ENCODE measurements at regions not wholly inside any gene's neighbourhood (a gene's known extent, or its start where the extent isn't known, plus 50 kb on each side); places are given as distances from the start of the nearest gene placed in this dataset.

DNA sequence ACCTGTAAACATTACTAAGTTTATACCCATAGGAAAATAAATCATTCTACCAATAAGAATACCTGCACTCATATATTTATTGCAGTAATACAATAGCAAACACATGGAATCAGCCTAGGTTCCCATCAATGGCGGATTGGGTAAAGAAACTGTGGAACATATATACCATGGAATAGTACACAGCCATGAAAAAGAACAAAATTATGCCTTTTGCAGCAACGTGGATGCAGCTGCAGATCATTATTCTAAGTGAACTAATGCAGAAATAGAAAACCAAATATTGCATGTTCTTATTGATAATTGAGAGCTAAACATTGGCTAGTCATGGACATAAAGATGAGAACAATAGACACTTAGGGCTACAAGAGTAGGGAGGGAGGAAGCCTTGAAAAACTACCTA is 667.4 kb upstream of the WWC1 start:
- no peak for DNase-seq

DNA sequence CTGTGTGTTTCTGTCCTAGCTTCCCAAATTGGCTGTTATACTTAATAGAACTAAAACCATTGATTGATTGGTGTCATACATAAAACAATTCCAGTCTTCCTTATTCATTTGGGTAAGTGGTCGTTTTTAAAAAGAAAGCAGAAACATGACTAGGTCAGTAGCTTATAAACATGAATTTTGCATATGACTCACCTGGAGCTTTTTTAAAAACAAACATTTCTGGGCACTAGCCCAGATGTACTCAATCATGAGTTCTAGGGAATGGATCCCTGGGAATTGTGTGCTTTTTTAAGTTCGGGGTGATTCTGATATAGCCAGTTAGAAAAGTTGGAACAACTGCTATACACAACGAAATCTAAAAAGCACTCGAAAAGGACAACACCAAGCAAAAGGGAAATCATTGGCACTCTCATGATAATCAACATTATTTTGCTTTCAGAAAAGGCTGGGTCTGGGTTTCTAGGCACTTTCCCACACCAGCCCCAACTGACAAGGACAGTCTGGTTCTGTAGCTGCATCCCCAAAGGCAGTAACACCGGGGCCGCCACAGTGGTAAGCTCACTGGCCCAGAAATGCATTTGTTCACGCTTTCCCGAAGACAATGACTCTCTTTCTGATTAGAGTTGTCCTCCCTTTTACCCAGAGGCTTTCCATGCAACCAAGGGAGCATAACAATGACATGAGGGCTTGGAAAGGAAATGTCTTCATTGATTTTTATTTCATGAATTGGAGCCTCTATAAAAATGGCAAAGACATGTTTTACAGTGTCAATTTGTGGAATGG is 664.9 kb upstream of the WWC1 start:
- no peak for DNase-seq

DNA sequence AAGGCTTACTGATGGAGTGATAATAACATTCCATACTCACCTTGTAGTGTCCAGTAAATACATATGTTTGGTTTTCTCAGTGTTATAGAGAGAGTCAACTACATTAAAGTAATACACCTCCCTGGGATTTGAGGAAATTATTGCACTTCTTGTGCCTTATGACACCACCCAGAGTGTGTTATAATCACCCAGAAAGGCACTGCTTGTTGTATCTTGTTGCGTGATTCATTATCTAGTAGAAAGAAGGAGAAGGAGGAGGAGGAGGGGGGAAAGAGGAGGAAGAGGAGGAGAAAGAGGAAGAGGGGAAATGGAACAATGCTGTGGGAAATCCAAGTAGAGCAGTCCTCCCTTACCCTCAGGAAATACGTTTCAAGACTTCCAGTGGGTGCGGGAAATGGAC is 661.8 kb upstream of the WWC1 start:
- no peak for DNase-seq

DNA sequence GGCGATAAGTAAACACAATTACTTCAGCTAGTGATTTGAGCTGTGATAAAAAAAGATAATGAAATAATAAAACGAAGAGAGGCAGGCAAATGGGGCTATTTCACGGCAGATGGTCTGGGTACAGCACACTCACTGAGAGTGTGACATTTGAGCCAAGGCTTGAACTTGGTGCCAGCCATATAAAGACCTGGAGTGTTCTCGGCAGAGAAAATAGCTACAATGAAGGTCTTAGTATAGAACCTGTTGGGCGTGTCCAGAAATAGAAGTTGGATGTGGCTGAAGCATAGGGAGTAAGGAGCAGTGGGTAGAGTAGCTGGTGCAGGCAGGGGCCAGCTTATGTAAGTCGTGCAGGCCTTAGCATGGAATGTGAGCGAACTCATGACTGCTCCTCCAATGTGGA is 660.3 kb upstream of the WWC1 start:
- DNase-seq, result no peak

DNA sequence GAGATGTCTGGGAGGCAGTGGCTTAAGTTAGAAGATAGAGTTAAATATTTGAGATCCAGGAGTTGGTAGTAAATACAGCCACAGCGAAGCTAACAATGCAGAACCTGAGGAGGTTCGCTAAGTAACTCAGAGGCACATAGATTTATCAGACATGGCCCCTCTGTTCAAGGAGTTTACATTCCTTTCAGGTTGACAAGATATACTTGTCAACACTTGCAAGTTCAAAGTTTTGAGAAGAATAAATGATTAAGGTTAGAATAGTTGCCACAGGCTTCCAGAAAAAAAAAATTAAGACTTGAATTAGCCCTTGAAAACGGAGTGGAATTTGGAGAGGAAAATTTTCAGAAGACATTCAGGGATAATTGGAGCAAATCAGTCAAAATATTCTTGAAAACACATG is 658.3 kb upstream of the WWC1 start:
- no peak for DNase-seq

DNA sequence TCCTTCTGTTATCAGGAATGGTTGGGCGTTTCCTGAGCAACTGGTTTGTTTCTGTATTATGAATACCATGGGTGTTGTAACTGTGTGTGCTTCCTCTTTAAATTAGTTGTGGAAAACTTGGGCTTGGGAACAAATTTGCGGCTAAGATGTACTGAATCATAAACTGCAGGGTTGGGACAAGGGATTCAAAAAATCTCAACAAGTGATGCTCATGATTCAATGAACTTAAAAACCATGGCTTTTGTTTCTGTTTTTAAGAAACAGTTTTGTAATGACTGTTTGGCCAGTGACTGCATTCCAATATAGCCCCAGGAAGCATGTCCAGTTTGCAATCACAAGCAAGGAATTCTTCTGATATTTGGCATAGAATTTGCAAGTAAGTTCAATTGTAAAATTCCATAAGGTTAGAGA is 657.5 kb upstream of the WWC1 start:
- DNase-seq, result no peak

DNA sequence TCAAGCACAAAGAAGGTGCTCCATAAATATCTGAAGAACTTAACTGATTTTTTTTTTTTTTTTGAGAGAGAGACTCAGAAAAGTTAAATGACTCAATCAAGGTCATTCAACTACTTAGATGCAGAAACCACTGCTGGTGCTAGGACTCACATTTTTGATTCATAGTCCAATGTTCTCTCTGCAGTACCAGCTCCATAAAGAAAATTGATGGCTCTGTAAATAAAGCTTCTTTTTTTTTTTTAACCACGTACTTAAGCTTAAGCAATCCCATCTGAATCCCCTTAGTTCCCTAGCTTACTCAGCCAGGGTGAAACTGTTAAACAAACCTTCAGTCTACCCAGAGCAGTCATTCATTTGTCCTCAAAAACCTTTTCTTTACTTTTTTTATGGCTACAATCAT is 657.0 kb upstream of the WWC1 start:
- DNase-seq, result no peak

DNA sequence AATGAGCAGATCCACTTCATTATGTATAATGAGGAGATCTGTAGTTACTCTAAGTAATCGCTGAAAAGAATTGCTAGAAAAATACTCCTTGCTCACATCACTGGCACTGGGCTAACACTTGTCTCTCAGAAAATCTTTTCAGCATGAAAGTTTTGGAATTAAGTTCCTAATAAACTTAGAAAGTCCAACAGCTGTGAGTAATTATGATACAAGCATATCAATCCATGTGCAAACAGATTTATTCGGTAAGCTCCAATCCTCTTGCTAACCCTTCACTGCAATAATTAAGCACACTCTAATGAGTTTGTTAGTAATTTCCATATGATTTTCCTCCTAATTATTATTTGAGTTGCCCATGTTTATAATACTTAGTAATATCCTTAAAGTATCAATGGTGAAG is 652.6 kb upstream of the WWC1 start:
- DNase-seq, result no peak

DNA sequence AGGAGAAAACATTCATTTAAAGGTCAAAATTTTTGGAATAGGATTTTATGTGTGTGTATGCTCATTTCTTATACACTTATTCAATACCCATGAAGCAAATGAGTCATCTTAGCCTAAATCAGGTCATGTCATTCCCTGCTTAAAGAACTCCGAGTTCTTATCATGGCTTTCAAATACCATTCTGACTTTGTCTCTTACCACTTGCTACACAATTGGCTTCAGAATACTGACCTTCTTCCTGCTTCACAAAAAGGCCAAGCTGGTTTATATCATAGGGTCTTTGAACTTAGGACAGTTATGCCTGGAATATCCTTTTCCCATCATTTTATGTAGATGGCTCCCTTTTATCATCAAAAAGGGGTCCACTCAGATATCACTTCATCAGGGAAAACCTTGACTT is 652.2 kb upstream of the WWC1 start:
- DNase-seq, result no peak

DNA sequence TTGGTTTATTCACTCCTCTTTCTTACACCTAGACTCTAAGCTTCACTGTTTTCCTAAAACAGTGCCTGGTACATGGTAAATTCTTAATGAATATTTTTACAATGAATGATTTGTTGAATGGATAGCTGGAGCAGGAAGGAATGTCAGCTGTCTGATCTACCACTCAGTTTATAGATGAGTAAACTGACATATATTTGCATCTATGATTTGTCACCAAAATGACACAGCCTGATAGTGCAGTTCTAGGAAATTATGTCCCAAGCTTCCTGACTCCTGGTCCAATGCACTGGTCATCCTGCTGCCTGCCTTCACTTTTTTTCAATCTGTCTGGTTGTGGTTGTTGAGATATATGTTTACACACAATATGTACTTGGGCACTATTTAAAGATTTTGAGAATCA is 651.7 kb upstream of the WWC1 start:
- no peak for DNase-seq

DNA sequence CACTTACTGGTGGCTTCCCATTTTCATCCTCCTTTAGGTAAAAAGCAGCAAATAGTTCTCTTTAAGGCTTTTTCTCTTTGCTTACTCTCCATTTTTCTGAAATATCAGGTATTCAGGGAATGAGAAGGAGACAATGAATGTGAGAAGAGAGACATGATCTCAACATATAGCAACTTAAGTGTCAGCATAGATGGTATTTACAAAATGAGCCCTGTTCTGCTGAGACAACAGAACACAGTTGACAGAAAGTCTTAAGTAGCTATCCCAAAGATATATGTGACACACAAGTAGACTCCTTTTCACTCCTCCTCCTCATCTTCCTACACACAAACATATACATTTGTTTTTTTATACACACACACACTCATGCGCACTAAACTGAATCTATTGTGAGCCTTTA is 649.3 kb upstream of the WWC1 start:
- DNase-seq, result no peak

DNA sequence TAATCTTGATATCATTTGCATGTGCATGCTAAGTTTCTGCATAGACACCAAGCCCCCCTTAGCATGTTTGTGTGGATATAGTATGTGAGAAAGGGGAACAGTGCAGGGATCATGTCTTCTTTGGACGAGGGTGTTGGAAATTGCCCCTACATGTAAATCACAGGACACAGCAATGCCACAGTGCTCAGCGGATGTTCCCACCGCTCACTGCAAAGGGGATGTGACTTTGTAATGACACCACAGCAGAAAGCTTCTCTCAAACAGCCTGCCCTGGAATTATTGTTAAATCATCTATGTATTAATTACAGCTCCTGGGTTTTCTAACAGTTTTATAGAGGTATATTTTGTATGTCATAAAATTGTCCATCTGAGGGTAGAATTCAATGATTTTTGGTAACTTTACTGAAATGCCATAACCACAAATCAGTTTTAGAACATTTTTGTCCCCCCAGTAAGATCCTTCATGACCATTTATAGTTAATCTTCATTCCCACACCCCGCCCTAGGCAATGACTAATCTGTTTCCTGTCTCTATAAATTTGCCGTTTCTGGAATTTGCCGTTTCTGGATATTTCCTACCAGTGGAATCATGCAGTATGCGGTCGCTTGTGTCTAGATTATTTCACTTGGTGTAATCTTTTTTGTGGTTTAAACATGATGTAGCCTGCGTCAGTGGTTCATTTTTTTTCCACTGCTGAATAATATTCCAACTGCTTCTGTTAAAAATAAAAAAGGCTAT is 648.5 kb upstream of the WWC1 start:
- no peak for DNase-seq

DNA sequence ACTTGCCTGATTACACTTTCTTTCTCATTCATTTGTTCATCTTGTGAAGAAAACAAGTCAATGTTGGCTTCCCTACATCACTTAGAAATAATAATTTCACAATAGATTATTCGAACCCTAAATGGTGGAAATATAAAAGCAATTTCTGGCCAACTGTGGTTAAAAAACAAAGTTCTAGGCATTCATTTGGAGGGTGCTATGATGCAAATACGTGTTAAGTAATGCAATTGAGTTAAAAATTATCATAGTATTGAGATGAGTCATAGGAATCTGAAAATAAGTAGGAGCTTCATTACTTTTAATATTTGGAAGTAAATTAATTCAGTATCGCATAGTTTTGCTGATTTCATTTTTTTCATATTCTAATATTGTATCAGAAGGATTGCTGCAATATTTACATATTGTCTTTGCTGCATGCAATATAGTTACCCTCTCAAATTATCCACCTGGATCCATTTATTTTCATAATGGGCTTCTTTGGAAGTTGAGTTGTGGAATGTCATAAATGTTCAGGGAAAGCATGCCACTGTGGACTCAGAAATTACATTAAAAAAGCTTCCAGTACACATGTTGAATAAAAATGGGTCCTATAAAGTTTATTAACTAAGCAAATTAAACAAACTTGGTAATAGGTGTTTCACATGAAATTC is 647.7 kb upstream of the WWC1 start:
- no peak for DNase-seq

DNA sequence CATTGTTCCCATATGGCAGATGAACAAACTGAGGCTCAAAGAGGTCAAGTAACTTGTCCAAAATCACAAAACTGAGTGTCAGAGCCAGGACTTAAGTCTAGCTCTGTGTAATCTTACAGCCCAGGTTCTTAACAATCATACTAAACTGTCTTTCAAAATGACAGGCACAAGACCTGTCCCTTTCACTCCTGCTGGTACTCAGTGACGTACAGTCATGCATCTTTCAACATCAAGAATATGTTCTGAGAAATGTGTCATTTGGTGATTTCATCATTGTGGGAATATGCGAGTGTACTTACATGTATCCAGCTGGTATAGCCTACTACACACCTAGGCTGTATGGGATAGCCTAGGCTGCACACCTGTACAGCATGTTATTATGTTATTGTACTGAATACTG is 646.8 kb upstream of the WWC1 start:
- DNase-seq, result no peak

DNA sequence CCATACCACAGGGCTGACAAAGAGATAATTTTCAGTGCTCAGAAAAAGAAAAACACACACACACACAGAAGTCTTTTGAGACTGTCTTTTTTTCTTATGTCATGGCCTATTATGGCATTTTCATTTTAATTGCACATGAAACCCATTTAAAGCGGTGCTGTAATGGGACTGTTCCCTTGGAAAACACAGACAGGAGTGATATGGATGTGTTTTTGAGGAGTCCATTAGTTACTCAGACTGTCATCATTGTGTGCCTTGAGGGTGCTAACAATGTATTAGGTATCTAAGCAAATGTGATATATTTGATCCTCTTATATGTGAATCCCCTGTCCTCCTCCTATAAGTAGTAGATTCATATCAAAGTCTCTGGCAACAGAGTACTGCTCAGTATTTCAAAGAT is 642.0 kb upstream of the WWC1 start:
- no peak for DNase-seq

DNA sequence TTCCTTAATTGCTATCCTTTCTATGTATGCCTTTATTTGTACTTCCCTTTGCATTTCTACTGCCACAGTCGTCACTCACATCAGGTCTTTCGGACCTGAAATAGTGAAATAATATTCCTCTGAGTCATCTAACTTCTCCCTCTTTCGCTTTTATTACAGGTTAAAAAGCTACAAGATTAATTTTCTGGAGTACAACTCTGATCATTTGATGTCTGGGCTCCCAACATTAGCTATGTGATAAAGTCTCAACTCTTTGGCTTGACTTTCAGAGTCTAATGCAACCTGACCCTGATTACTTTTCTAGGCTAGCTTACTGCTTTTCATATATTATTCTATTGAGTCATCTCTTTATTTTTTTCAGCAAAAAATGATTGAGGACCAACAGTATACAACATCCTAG is 638.8 kb upstream of the WWC1 start:
- DNase-seq, result no peak

DNA sequence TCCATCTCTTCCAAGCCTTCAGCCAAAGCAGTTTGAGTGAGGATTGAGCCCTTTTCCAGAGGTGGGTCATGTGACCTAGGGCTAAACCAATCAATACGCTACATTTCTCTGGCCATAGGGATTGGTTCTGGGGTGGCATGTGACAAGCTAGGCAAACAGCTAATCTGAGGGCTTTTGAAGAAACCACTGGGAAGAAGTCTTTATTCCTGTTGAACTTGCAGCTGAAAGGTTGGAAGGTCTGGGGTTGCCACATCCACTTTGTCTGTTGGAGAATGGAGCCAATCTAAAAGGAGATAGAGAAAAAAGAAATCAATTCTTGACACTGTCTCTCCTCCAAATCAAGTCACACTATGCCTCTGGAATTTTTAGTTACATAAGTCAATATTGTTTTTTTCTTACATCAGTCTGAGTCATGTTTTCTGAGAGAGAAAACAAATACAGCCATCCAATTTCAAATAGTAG is 637.8 kb upstream of the WWC1 start:
- DNase-seq, result no peak

DNA sequence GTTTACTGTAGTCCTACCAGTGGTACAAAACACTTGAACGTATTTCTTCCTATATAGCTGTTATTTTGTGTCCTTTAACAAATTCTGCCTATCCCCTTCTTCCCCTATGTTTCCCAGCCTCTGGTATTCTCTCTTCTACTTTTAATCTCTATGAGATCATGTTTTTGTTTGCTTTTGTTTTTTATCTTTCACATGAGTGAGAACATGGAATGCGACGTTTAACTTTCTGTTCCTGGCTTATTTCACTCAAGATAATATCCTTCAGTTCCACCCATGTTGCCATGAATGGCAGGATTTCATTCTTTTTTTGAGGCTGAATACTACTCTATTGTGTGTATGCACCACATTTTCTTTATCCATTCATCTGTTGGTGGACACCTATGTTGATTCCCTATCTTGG is 634.4 kb upstream of the WWC1 start:
- DNase-seq, result no peak

DNA sequence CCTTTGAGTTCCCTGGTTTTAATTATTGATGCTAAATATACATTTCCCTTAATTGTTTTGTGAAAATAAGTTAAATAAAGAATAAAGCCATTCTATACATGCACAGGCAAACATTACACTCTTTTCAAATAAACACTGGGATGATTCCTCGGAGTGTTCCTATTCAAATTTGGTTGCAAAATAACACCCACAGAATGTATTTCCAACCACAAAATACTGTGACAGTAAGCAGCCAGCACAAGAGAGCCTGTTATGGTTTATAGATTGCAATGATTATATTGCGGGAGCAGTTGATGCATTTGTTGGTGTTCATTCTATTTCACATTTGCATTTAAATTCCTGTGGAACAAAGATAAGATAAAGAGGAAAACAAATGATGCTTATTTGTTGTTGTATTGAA is 632.6 kb upstream of the WWC1 start:
- no peak for DNase-seq

DNA sequence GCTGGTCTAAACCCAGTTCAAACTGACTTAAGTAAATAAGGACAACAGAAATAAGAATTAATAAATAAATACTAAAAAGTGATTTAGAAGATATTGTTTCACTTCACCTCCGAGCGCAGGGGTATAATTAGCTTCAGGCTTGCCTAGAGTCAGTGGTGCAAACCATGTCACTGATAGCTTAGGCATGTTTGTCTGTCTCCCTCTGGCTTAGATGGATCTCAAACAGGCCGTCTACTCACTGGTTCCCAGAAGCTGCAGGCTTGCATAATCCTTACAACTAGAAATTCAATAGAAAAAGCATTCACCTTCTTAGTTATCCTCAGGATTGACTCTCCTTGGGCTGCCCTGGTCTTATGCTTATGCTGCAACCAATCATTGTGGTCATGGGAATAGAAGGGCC is 629.8 kb upstream of the WWC1 start:
- DNase-seq, result no peak

DNA sequence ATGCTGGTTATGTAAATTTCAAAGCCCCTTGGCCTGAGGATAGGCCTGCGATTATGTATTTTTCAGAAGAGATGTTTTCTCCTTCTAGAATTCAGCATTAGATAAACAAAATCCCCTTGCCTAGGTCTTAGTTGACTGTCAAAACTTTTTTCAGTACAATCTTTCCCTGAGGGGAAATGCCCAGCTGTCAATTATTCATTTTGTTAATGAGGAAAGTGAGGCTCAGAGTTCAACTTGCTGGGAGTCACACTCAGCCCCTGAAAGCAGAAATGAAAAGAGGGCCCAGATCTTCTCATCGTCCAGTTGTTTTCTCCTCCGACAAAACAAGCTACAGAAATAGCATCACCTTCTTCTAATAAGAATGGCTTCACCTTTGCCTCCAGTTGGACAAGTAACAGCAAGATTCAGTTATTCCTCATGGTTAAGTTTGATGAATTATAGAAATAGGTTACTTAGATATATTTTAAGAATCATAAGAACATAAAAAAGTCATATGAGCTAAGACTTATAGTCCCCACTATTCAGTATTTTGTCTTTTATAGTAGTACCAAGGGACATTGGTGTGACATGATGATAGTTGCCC is 627.1 kb upstream of the WWC1 start:
- DNase-seq, result no peak

DNA sequence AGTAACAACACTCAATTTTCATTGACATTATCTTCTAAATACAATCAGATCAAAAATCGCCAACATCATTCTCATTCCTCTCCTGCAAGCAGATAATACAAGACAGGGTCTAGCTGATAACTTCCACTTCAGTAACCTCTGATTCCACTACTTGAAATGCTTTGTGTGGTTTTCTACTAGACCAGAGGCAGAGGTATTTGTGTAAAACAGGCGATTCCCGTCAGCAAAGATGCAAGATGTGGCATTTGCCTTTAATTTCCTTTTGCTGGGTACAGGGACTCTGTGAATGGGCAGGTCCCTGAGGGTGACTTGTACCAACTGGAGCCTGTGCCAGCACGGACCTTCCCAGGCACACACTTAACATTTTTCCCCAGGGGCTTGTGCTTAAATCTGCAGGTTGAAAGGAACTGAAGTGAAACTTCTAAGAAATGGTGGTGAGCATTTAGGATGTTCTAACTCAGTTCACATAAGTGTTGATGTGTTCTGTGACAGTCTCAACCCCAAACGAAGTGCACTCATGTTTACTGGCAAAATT is 625.5 kb upstream of the WWC1 start:
- no peak for DNase-seq

DNA sequence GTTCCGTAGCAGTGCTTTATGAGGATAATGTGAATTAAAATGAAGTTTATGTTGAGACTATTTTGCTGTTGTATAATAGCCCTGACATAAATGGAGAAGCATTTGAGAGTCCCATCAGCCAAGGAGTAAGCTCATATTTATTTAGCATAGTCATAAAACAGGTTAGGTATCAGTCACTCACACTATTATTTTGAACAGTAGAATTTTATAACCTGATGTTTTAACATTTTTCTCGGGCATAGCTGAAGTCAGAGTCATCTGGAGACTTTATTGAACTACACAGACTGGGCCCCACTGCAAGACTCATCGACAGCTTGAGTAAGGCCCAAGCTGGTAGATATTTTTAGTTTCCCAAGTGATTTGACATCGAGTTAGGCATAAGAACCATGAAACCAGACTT is 620.3 kb upstream of the WWC1 start:
- no peak for DNase-seq

DNA sequence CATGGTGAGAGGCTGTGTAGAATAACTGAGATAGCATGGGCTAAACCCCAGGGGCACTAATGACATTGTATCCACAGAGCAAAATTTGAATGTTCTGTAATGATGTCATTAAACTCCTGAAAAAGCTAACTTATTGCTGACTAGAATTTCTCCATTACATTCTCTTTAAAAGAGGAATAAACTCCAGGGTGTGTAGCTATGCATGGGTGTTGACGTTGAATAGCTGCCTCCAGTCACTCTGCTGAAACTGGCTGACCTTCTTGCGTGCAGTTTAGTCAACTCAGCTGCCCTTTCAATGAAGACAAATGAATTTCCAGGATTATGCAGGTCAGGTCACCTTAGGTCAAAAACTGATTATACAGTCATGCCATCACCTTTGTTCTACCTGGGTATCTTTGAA is 617.5 kb upstream of the WWC1 start:
- no peak for DNase-seq

Measured in islet precursor cell (in vitro differentiated cells).